ENCODE measurements at regions not wholly inside any gene's neighbourhood (a gene's known extent, or its start where the extent isn't known, plus 50 kb on each side); places are given as distances from the start of the nearest gene placed in this dataset.
"Not testable (repeated sequence)": the region's sequence is repeated elsewhere in the genome, so short reads cannot be mapped to it uniquely, and the experiment has no call there.

GRCh38 chrX:142804085-142804484 lies 221.6 kb upstream of the SPANXN4 start:
- peak; percentile 0 to 6 for DNase-seq

DNA sequence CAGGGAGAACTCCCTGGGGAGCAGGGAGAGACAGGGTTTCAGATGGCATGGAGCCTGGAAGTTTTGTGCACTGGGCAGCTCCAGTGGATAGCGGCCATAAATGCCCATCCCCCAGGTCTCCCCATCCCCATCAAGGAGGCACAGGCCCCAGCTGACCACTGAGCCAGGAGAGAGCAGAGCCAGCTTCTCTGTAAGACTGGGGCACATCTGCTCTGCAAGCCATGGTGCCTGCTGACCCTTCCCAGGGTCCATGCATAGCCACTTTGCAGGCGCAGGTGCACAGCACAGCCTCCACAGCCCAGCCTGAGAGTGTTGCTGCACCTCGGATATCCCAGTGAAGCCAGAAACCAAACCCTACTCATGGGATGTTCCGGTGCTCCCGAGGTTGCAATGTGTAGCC lies 206.3 kb upstream of the SPANXN4 start:
- DNase-seq = no peak

DNA sequence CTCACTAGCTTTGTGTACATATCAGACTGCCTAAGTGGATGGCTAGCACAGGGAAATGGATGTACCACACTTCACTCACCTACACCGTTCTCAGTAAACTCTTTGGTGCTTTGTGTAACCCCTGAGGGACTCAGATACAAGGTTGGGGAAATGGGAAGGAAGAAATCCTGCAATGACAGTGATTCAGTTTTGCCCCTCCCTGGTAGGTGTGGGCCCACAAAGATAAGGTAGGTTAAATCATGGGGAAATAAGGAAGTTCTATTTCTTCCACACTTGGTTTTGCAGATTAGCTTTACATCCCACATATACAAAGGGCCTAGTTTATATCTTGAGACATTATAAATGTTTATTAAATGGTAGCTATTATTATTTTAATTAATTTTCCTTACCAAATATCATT lies 197.6 kb upstream of the SPANXN4 start:
- no peak for DNase-seq

GRCh38 chrX:142831961-142832530 lies 193.7 kb upstream of the SPANXN4 start:
- DNase-seq = no peak

- no peak for DNase-seq
Measured at GRCh38 chrX:142854970-142855369, 170.8 kb upstream of the SPANXN4 start.

DNA sequence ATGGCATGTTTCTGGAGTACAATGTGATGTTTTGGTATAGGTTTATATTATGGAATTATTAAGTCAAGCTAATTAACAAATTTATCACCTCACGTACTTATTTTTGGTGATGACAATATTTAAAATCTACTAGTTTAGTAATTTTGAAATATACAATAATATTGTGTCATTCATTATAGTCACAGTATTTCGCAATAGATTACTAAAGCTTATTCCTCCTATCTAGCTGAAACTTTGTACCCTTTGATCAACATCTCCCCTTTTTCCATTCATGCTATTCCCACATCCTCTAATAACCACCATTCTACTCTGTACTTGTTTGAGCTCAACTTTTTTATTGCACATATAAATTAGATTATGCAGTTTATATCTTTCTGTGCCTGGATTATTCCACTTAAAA lies 164.8 kb upstream of the SPANXN4 start:
- no peak for DNase-seq

DNA sequence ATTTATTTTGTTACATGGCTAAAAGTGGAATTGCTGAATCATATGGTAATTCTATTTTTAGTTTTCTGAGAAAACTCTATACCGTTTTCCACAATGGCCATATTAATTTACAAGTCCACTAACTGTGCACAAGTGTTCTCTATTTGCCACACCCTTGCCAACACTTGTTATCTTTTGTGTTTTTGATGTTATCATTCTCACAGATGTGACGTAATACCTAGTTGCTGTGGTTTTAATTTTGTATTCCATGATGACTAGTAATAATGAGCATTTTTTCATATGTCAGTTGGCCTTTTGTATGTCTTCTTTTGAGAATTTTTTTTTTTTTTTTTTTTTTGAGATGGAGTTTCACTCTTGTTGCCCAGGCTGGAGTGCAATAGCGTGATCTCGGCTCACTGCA lies 164.2 kb upstream of the SPANXN4 start:
- no peak for DNase-seq

GRCh38 chrX:142866247-142866646 lies 159.5 kb upstream of the SPANXN4 start:
- DNase-seq = not testable (repeated sequence)

GRCh38 chrX:142873214-142873613 lies 152.5 kb upstream of the SPANXN4 start:
- no peak for DNase-seq

DNA sequence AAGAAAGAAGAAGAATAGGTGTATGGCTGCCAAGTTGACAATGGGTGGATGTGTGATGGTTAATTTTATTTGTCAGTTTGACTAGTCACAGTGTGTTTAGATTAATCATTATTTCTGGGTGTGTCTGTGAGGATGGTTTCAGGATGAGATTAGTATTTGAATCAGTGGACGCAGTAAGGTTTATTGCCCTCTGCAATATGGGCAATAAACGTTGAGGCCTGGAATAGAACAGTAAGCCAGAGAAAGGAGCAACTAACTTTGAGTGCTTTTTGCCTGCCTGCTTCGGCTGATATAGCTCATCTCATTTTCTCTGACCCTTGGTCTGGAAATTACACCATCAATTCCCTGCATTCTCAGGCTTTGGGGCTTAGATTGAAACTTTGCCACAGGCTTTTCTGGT lies 140.8 kb upstream of the SPANXN4 start:
- DNase-seq = no peak

GRCh38 chrX:142891046-142891445 lies 134.7 kb upstream of the SPANXN4 start:
- DNase-seq = no peak

GRCh38 chrX:142898164-142898563 lies 127.6 kb upstream of the SPANXN4 start:
- DNase-seq = no peak

GRCh38 chrX:142923201-142923600 lies 102.5 kb upstream of the SPANXN4 start:
- no peak for DNase-seq

GRCh38 chrX:142938793-142939192 lies 86.9 kb upstream of the SPANXN4 start:
- DNase-seq = no peak

GRCh38 chrX:142972147-142972809 lies 53.5 kb upstream of the SPANXN4 start:
- DNase-seq = not testable (repeated sequence)

All from stimulated activated CD4-positive, alpha-beta T cell treated with anti-CD3 and anti-CD28 coated beads, Interleukin-2, amount 100 ng/mL, for 48 hours (primary cell).